HG03280 (cell line): ENCODE measurements at regions not wholly inside any gene's neighbourhood (a gene's known extent, or its start where the extent isn't known, plus 50 kb on each side); places are given as distances from the start of the nearest gene placed in this dataset.
"Not testable (repeated sequence)": the region's sequence is repeated elsewhere in the genome, so short reads cannot be mapped to it uniquely, and the experiment has no call there.

ENCODE experiments used
- ATAC-seq: cut with Tn5 transposase; IDR thresholded peaks from one replicate; pipeline ENCODE4 v1.9.1; 2021; ENCODE audit warnings: mild to moderate bottlenecking, moderate library complexity; ENCODE audit not compliant: unreplicated experiment

DNA sequence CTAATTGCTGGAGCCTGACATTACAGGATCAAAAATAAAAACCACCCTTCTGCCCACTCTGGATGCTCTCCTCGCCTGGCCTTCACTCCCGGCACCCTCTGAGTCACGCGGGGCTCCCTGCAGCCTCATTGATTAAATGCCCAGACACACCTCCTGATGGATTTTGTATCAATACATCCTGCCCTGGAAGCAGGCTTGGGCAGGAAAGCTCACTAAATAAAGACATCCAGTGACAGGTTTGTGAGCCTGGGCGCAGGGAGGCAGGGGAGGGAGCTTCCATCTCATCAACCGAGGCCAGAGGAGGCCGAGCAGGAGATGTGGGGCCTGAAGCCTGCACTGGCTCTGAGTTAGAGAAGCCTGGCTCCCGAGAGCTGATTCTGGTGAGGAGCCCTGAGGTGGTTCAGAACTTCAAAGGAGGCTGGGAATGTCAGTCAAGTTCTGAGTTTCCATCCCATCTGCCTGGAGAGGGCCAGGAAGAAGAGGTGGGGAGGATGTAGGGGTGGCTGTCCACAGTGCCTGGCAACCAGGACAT lies 318.6 kb downstream of the ADGRD1 start:
- not testable (repeated sequence) for ATAC-seq

DNA sequence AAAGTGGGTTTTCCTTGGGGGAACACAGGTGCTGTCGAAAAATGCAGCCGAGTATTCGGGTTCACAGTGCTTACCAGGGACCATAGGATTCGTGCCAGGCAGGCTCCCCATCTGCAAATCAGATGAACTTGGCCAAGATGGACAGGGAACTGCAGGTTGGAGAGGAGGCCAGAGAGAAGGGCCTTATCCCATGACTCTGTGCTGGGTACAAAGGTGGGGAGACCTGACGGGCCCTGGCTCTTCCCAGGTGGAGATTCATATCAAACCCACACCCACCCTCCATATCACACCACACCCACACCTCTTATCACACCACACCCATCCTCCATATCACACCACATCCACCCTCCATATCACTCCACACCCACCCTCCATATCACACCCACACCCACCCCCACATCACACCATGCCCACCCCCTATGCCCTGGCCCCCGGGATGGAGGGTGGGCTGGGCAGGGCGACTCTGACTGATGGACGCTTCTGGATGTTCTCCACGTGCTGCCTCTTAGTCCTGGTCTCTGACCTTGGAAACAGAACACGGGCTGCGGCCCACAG lies 319.7 kb downstream of the ADGRD1 start:
- no peak for ATAC-seq

DNA sequence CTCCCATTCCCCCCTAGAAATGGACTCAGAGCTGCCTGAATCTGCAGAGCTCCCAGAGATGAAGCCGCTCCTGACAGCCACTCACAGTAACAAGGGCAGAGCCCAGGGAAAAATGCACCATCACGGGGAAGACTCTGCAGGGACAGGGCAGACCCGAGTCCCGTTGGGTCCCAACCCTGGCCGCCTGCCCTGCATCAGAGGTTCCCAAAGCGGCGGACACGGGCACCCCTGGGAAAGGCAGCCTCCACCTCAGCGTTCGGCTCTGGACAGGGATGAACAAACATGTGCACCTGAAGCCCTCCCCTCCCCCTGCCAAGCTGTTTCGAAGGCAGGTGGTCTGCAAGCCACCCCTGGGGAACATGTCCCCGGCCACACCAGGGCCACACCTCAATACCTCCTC lies 320.4 kb downstream of the ADGRD1 start:
- ATAC-seq: no peak

DNA sequence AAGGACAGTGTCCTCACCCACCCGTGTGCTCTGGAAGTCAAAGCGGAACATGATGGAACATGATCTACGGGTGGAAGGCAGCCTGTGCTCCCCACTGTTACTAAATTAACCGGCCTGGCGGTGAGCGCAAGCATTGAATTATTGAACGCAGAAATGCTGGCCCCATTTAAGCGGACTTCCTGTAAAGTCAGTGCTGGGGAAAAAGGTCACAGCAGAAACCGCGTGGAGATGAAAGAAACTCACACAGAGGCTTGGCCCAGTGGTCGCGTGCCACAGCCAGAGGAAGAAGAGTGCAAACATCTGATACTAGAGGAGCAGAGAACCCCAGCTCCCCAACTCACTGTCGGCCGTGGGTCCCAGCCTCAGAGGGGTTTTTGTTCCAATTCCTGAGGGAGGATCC lies 321.2 kb downstream of the ADGRD1 start:
- ATAC-seq: no peak

DNA sequence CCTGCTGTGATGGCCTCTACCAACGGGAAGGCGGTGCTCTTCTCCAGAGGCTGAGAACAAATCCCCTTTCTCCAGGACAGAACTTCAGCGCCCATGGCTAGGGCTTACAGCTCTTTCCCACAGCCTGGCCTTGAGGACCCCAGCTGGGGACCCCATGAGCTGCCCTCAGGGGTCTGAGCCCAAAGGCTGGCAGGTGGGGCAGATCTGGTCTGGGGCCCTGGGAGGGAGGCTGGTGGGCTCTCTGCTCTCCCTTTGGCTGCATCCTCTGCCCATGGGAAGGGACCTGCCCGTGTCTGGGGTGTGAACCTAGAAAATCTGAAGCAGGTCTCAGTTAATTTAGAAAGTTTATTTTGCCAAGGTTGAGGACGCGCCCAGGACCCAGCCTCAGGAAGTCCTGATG lies 322.1 kb downstream of the ADGRD1 start:
- no peak for ATAC-seq

DNA sequence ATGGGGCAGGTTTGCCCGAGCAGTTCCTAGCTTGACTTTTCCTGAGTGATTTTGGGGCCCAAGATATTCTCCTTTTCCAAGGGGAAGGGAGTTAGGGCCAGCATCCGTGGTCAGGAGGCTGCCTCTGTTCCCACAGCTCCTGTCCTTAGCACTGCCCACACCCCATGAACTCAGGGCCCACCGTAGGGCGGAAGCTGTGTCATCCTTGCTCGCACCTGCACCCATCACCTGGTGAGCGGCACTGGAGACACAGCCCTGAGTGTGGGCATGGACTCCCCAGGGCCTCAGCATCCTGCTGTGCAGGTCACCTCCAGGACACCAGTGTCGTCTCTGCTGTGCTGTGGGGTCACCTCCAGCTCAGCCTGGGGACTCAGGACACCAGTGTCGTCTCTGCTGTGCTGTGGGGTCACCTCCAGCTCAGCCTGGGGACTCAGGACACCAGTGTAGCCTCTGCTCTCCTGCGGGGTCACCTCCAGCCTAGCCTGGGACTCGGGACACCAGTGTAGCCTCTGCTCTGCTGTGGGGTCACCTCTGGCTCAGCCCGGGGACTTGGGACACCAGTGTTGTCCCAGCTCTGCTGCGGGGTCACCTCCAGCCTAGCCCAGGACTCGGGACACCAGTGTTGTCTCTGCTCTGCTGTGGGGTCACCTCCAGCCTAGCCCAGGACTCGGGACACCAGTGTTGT lies 322.9 kb downstream of the ADGRD1 start:
- ATAC-seq: no peak

DNA sequence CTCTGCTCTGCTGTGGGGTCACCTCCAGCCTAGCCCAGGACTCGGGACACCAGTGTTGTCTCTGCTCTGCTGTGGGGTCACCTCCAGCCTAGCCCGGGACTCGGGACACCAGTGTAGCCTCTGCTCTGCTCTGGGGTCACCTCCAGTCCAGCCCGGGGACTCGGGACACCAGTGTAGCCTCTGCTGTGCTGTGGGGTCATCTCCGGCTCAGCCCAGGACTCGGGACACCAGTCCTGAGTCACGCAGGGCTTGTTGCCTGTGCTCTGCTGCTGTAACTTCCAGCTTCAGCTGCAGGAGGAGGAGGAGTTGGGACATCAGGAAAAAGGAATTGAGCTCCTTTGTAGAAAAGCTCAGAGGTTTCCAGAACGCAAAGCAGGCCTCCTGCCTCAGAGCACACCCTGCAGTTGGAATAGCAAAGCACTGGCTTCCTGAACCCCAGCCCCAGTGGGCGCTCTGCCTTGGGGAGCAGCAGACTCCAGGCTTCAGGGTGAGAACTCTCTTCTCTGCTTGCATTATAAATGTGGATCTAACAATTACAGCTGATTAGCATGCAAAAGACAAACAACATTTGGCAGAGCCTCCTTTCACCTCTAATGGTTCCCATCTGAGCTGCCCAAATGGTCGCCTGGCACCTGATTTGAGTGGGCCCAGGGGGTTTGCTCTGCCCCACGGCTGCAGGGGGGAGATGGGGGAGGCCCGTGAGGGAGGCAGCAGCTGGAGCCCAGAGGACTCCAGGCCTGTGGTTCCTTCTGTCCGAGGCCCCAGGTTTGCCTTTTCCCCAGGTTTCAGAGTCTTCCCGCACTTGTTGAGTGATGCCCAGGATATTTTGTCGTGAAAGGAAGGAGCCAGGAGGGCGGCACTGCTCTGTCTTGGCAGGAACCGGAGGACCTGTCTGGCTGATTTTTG lies 323.7 kb downstream of the ADGRD1 start:
- not testable (repeated sequence) for ATAC-seq

DNA sequence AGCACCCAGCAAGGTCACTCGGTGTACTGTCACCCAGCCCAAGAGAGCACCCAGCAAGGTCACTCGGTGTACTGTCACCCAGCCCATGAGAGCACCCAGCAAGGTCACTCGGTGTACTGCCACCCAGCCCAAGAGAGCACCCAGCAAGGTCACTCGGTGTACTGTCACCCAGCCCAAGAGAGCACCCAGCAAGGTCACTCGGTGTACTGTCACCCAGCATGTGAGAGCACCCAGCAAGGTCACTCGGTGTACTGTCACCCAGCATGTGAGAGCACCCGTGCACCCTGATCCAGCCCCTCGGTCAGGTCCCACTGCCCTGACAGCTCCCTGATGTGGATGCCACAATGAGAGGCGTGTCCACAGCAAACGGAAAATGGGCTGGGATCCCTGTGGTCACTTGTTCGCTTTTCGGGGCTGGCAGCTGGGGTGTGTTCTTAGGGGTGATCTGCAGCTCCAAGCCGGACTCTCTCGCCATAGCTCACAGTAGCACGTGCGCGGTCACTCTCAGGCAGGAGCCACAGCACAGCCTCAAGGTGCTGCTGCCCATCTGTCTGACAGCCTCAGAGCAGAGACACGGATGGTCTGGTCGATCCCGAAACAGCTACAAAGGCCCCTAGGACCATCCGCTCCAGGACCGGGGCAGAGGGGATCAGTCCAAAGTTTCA lies 324.9 kb downstream of the ADGRD1 start:
- ATAC-seq: not testable (repeated sequence)

DNA sequence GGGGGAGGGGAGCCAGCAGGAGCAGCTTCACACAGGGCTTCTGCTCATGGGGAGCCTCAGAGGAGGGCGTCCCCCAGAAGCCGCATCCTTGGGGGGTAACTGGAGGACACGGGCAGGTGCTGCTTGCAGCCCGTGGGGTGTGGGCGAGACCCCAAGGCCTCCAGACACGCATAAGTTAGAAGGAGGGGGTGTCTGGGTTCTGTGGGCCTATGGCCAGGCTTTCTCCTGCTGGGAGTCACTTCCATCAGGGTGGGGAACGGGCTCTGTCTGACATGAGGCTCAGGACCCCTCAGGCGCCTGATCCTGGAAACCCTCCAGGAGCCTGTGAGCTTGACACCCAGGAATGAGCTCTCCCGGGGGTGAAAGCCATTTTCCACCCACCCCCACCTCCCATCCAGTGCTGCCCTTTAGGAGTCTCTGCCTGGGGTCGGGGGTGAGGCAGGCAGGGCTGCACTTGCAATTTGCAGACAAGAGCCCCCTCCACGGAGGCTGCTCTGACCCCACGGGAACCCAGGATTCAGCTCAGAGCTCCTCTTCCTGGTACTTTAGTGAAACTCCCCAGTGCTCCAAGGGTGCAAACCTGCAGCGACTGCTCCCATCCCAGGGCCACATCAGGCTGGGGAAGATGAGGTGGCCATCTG lies 325.7 kb downstream of the ADGRD1 start:
- no peak for ATAC-seq

DNA sequence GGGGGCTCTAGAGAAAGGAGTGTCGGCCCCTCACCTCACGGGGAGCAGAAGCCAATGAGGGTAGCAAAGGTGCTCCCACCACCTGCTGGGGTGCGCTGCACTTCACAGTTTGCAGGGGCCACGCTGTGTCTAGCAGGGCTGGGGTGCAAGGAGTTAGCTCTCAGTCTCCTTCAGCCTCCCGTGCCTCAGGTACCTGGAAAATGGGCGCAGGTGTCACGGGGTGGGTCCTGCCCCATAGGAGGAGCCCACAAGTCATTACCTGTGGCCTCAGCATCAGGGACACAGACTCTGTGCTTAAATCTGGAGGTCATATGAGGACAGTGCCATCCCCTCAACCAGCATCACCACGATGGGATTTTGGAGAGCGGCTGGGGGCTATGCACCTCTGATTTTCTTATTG lies 326.7 kb downstream of the ADGRD1 start:
- ATAC-seq: no peak

DNA sequence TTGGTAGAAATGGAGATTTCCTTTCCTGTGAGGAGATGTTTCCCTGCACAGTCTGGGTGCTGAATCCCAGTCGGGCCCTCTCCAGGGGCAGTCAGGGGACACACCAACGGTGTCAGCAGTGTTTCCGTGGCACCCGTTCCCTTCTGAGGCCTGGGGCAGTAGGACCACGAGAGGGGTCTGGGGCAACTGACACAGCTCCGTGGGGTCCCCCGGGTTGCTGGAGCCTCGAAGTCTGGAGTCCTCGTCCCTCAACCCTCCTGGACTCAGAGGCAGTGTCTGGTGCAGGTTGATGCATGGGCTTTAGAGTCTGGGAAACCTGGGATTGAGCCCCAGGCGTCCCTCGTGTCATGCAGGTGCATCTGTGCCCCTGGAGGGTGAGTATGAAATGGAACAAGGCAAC lies 327.3 kb downstream of the ADGRD1 start:
- no peak for ATAC-seq

DNA sequence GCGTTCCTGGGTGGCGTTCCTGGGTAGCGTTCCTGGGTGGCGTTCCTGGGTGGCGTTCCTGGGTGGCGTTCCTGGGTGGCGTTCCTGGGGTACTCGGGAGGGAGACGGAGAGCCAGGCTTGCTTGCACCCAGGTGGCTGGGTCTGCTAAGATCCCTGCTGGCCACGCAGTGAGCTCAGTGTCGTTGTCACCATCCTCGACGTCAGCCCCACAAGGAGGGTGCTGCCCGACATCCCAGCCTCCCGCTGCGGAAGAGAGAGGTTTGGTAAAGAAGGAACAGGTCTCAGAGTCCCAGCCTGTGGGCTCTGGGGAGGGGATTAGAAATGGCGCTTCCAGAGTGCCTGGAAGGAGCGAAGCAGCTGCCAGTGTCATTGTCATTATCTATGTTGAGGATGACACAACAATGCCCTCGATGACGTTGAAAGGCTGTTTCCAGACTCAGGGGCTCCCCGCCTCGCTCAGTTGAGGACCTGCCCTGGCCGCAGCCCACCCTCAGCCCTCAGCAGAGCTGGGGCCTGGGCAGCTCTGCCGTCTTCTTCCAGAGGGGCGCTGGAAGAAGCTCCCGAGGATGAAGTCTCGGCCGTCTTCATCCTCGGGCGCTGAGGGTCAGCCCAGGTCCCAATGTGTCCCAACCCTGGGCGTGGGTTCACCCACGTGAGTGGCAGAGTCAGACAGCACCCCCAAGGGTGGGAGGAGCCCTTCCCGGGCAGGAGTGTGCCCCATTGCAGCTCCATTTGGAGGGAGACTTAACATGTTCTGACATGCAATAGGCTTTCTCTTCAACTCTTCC lies 328.8 kb downstream of the ADGRD1 start:
- ATAC-seq: no peak

DNA sequence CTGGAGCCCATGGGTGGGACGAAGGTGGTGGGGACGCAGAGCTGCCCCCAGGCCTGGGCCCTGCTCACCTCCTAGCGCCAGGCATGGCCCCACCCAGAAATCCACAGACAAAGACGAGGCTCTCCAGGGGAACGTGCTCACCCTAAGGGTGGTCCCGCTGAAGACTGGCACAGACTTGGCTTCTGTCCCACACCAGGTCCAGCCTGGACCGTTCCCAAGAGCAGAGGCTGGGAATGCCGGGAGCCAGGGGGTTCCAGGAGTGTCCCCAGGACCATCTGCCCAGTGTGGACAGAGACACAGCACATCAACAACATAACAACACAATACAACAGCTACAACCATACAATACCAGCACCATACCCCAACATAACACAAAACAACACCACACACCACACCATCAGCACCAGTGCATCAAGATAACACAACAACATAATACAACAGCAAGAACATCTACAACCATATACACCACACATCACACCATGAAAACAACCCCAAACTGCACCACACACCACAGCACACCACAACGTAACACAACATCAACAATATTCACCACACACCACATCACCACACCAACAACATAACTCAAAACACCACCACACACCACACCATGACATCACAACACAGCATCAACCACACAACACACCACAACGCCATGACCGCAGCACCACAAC lies 329.6 kb downstream of the ADGRD1 start:
- no peak for ATAC-seq

DNA sequence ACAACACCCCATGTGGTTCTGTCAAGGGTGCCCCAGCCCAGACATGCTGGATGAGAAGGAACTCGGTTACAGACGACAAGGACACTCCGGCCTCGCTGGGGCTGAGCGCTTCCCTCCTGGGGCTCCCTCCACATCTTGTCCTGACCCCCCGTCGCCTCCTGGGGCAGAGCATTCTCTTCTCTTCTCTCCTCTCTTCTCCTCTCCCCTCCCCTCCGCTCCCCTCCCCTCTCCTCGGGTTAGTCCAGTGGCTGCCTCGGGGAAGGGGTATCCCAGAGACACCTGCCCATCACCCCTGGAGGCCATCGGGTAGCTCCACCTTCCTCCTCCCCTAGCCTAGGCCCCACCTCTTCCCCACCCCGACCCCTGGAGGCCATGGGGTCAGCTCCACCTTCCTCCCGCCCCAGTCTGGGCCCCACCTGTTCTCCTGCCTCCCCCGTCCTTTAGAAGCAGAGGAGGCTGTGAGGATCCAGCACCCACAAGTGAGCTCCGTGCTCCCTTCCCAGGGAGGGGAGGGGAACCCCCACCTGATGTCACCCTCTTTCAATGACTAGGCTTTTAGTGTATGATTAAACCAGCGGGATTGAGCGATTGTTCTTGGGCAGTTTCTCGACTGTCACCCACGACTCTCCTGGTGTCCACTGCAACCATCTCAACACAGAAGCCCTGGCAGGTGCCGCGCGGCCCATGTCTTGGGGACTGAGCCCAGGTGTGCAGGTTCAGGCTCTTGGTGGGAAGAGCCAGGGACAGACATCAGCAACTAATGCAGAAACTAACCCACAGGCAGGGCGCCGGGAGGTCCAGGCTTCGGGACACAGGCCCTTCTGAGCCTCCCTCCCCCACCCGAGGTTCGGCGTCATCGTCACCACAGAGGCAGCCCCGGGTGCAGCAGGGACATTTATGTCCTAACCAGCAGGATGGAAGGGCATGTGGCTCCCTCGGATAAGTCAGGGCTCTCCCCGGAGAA lies 330.4 kb downstream of the ADGRD1 start:
- ATAC-seq: not testable (repeated sequence)

DNA sequence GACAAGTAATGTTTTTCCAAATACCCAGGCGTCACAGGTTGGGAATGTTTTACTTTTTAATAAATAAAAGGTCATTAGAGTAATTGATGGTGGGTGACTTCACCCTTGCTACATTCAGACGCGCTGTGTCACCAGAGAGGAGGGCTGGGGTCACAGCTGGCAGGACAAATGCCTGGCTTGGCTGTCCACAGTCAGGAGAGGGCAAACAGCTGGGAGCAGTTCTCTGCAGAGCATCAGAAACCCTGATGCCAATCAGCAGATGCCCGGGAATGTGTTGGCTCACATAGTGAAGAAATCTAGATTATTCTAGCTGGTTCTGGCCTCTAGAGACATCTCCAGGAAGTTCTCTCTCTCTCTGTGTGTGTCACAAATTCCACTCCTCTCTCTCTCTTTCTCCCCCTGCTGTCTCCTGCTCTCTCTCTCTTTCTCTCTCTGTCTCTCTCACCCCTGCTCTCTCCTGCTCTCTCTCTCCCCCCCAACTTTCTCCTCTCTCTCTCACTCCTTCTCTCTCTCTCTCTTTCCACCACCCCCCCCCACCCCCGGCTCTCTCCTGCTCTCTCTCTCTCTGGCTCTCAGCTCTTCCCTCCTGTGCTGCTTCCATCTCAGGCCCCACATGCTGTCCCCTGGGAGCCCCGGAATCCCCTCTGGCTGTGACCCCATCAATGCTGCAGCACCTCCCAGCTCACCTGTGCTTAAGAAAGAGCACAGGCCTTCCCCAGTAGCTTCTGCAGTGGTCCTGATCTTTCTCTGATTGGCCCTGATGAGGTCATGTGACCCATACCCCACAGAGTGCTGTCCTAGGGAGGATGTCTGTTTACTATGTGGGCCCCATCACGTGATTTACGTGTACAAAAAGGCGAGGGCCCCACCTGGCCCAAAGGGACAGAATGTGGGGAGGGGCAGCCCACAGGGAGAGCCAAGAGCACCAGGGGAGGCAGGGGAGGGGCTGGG lies 331.5 kb downstream of the ADGRD1 start:
- ATAC-seq: not testable (repeated sequence)

DNA sequence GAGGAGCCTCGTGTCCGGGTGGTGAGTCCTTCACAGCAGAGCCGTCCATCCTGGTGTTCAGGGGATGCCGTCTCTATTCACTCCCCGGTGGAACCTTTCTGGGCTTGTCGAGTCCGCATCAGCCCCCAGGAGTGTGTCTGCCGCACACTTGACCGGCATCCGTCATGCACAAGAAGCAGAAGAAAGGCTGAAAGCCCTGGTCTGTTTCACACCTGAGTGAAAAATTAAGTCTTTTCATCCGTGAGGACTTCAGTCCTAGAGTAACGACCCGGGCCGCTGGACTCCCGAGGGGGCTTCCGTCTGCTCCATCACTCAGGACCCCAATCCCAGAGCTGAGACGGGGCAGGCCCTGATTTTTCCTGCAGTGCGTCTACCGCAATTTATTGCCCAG lies 332.2 kb downstream of the ADGRD1 start:
- not testable (repeated sequence) for ATAC-seq

DNA sequence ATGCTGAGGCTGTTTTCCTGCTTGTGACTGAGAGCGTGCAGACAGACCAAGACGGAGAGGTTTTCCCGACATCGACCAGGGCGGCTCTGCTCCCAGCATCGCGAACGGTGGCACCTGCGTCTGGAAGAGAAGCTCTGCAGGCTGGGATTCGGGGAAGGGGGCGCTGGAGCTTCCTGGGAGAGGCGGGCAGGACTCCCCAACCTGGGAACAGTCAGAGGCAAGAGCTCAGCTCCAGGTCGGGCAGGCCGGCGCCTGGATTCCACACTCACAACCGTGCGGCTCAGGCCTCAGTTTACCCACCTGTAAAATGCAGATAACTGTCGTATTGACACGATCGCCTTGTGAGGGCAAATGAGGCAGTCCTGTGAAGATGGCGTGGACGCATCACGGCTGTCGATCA lies 332.6 kb downstream of the ADGRD1 start:
- ATAC-seq: not testable (repeated sequence)
